CD8-positive, alpha-beta memory T cell (primary cell): ENCODE measurements at regions not wholly inside any gene's neighbourhood (a gene's known extent, or its start where the extent isn't known, plus 50 kb on each side); places are given as distances from the start of the nearest gene placed in this dataset.

Experiments used
- CTCF ChIA-PET: fragments of 350-600 bp; sonication (Branson Sonifier 250); formaldehyde crosslinking; loops from one replicate; lab custom pipeline; 2021; ENCODE audit warnings: antibody characterized with exemption; lab: Charles Lee
- POLR2A ChIA-PET: fragments of 350-600 bp; sonication (Branson Sonifier 250); formaldehyde crosslinking; loops from one replicate; lab custom pipeline; 2021; ENCODE audit warnings: antibody characterized with exemption; lab: Charles Lee
- DNase-seq, 5 donors: peaks; one replicate each; pipeline versions ENCODE4 v3.0.0 to v3.0.0-alpha.2; 2020 to 2022; ENCODE audit warnings: mixed read lengths in 1 of 5
- H3K27ac ChIP-seq: one replicate; pipeline ENCODE4 v1.7.0; 2013; ENCODE audit warnings: low read depth, mild to moderate bottlenecking, low read length, moderate library complexity
- H3K27me3 ChIP-seq: 2 replicates; pipeline ENCODE4 v1.7.0; 2013; ENCODE audit warnings: low read length, mild to moderate bottlenecking; ENCODE audit not compliant: insufficient read depth, poor library complexity, severe bottlenecking
- H3K36me3 ChIP-seq: 2 replicates; pipeline ENCODE4 v1.7.0; 2013; ENCODE audit warnings: mild to moderate bottlenecking, low read length, moderate library complexity; ENCODE audit not compliant: insufficient read depth
- H3K4me1 ChIP-seq: 2 replicates; pipeline ENCODE4 v1.7.0; 2013; ENCODE audit warnings: mild to moderate bottlenecking, low read length, moderate library complexity; ENCODE audit not compliant: insufficient read depth
- H3K4me3 ChIP-seq: 2 replicates; pipeline ENCODE4 v1.7.0; 2013; ENCODE audit warnings: mild to moderate bottlenecking, low read length
- H3K9me3 ChIP-seq: 2 replicates; pipeline ENCODE4 v1.7.0; 2013; ENCODE audit warnings: mild to moderate bottlenecking, low read length
- H3K27ac Mint-ChIP-seq, 8 donors: one replicate each; pipeline ENCODE4 v1.8.0; 2020 to 2021; ENCODE audit warnings: mixed read lengths in 8 of 8, mild to moderate bottlenecking in 6 of 8, inconsistent platforms in 3 of 8, moderate library complexity in 3 of 8
- H3K27me3 Mint-ChIP-seq, 2 donors: one replicate each; pipeline ENCODE4 v1.8.0; 2020 to 2021; ENCODE audit warnings: mixed read lengths in 2 of 2, mild to moderate bottlenecking in 1 of 2, moderate library complexity in 1 of 2
- H3K36me3 Mint-ChIP-seq, 3 donors: one replicate each; pipeline ENCODE4 v1.8.0; 2020 to 2021; ENCODE audit warnings: mixed read lengths in 3 of 3, inconsistent platforms in 1 of 3, mild to moderate bottlenecking in 1 of 3
- H3K4me1 Mint-ChIP-seq, 3 donors: one replicate each; pipeline ENCODE4 v1.8.0; 2020 to 2021; ENCODE audit warnings: mixed read lengths in 3 of 3, inconsistent platforms in 1 of 3, mild to moderate bottlenecking in 1 of 3
- H3K4me3 Mint-ChIP-seq, 7 donors: one replicate each; pipeline ENCODE4 v1.8.0; 2020 to 2021; ENCODE audit warnings: mixed read lengths in 7 of 7, mild to moderate bottlenecking in 6 of 7, moderate library complexity in 4 of 7, inconsistent platforms in 2 of 7
- H3K9me3 Mint-ChIP-seq, 5 donors: one replicate each; pipeline ENCODE4 v1.8.0; 2020 to 2022; ENCODE audit warnings: mixed read lengths in 5 of 5, mild to moderate bottlenecking in 3 of 5, moderate library complexity in 2 of 5, inconsistent platforms in 1 of 5

- Mint-ChIP-seq H3K4me1 (peaks cover 0 to 1% (median 0%) of the 10 kb centered on the region in 3 donors), H3K27ac (peak overlapping the region in 1 of 8 donors; percentile 7), H3K36me3 (peaks cover 0 to under 1% (median under 1%) of the 10 kb centered on the region in 3 donors), H3K9me3 (no peaks in the 10 kb centered on the region), H3K27me3 (peaks cover 0 to 3% of the 10 kb centered on the region in 2 donors), H3K4me3 (no peak overlapping the region)
- ChIA-PET CTCF (interaction anchor here (0.8 to 0.9 kb wide), 2 partner anchors 10 kb away, joined by 4 read pairs; no protein-coding TSS in a partner anchor), POLR2A (no interaction called here)
- Histone ChIP-seq H3K9me3 (no peaks in the 10 kb centered on the region), H3K27ac (no peak overlapping the region), H3K27me3 (no peaks in the 10 kb centered on the region), H3K4me1 (no peaks in the 10 kb centered on the region), H3K36me3 (no peaks in the 10 kb centered on the region), H3K4me3 (no peak overlapping the region)
- no peak for DNase-seq
These were observed 52.8 kb upstream of the TOMM7 start for GRCh38 chr7:22875470-22875869.

DNA sequence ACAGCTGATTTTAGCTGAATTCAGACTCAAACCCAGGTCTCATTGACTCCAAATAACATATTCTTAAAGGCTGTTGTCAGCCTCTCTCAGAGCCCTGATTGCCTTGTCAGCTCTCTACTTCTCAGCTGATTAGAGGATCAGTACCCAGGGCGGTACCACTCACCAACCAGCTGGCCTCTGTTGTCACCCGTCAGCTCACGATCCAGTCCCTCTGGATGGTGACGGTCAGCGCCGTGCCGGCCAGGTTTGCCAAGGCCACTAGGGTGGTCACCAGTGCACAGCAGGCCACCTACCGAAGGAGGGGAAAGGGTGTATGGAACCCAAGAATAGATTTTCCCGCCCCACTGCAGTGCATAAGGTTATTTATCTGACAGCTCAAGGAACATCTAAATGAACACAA, 52.3 kb upstream of the TOMM7 start:
- Histone ChIP-seq H3K27ac (no peak overlapping the region), H3K4me1 (no peaks in the 10 kb centered on the region), H3K36me3 (no peaks in the 10 kb centered on the region), H3K9me3 (no peaks in the 10 kb centered on the region), H3K27me3 (no peaks in the 10 kb centered on the region), H3K4me3 (no peak overlapping the region)
- Mint-ChIP-seq H3K9me3 (no peaks in the 10 kb centered on the region), H3K4me3 (no peak overlapping the region), H3K4me1 (peaks cover 0 to 1% (median 0%) of the 10 kb centered on the region in 3 donors), H3K36me3 (peaks cover 0 to 4% (median 4%) of the 10 kb centered on the region in 3 donors), H3K27me3 (peaks cover 0 to 3% of the 10 kb centered on the region in 2 donors), H3K27ac (no peak overlapping the region)
- no peak for DNase-seq
- ChIA-PET POLR2A (no interaction called here), CTCF (interaction anchor here (0.9 kb wide), 1 partner anchor 10 kb away, joined by 4 read pairs; no protein-coding TSS in a partner anchor)
